ENCODE measurements at regions not wholly inside any gene's neighbourhood (a gene's known extent, or its start where the extent isn't known, plus 50 kb on each side); places are given as distances from the start of the nearest gene placed in this dataset.

DNA sequence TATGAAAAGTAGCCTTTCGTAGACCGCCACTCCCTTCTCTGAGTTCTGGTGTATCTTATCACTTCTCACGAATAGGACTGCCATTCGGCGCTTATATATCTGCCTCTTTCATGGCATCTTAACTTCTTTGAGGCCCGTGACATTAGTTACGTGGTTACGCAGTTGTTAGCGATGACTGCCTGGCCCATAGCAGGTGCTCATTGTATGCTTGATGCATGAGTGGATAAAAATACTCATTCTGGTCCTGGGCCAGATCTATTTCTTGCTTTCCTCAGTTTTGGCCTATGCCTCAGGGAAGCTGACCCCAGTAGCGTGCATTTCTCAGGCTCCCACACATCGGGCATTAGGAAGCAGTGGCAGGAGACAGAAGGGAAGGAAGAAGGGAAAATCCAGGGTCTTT lies 60.7 kb upstream of the PITX2 start:
- no TSS peak for BruUV-seq (replicated peaks)
- no peaks in the 10 kb centered on the region for H4K20me1 ChIP-seq (replicated peaks; ENCODE audit: control insufficient read depth, insufficient read depth, low read length)
- TF ChIP-seq, protein P1, sequence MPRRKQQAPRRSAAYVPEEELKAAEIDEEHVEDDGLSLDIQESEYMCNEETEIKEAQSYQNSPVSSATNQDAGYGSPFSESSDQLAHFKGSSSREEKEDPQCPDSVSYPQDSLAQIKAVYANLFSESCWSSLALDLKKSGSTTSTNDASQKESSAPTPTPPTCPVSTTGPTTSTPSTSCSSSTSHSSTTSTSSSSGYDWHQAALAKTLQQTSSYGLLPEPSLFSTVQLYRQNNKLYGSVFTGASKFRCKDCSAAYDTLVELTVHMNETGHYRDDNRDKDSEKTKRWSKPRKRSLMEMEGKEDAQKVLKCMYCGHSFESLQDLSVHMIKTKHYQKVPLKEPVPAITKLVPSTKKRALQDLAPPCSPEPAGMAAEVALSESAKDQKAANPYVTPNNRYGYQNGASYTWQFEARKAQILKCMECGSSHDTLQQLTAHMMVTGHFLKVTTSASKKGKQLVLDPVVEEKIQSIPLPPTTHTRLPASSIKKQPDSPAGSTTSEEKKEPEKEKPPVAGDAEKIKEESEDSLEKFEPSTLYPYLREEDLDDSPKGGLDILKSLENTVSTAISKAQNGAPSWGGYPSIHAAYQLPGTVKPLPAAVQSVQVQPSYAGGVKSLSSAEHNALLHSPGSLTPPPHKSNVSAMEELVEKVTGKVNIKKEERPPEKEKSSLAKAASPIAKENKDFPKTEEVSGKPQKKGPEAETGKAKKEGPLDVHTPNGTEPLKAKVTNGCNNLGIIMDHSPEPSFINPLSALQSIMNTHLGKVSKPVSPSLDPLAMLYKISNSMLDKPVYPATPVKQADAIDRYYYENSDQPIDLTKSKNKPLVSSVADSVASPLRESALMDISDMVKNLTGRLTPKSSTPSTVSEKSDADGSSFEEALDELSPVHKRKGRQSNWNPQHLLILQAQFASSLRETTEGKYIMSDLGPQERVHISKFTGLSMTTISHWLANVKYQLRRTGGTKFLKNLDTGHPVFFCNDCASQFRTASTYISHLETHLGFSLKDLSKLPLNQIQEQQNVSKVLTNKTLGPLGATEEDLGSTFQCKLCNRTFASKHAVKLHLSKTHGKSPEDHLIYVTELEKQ (CRISPR knock-in tag; IDR thresholded peaks at IDR 0.05) = no peak
- no peak for TF ChIP-seq HDAC8 (tag; IDR thresholded peaks at IDR 0.05)
- no peak for TF ChIP-seq CEBPB (tag; IDR thresholded peaks at IDR 0.05)
- TF ChIP-seq KLF16 (IDR thresholded peaks at IDR 0.05) = no peak
- TF ChIP-seq CXXC5 (CRISPR knock-in tag; IDR thresholded peaks at IDR 0.05) = no peak
- no peak for TF ChIP-seq RFX5 (IDR thresholded peaks at IDR 0.05; ENCODE audit: low read depth, low read length)
- no peak for TF ChIP-seq STAT5B (CRISPR knock-in tag; IDR thresholded peaks at IDR 0.05)
- no peaks in the 10 kb centered on the region for H3K4me1 ChIP-seq (replicated peaks in 1 of 2; ENCODE audit: control insufficient read depth in 2 of 2, insufficient read depth in 2 of 2, low read length in 2 of 2)
- ATAC-seq (no peak), FAIRE-seq (no peak), DNase-seq (ENCODE audit: extremely low read depth in 1 of 4, low spot score in 3 of 4) (no peak)
- H3K9me1 ChIP-seq (ENCODE audit: control insufficient read depth, insufficient read depth, low read length) = no peaks in the 10 kb centered on the region
- no peak overlapping the region for H3K27ac ChIP-seq (ENCODE audit: extremely low read depth, low read depth, low read length)
- H3K4me2 ChIP-seq (ENCODE audit: insufficient read depth, low read length) = no peak overlapping the region
- H2AFZ ChIP-seq (ENCODE audit: low read depth, low read length) = no peak overlapping the region
- H3K9me3 ChIP-seq (replicated peaks; ENCODE audit: control insufficient read depth, insufficient read depth, low read depth, low read length) = no peaks in the 10 kb centered on the region
- ChIA-PET POLR2A (no interaction called here), CTCF (ENCODE audit: low intra/inter-chr PET ratio) (no interaction called here)
- no peaks in the 10 kb centered on the region for H3K79me2 ChIP-seq (ENCODE audit: control insufficient read depth, insufficient read depth, low read length)
- under 1% methylated on average over 11 of the region's 11 CpGs for WGBS (ENCODE audit: insufficient coverage, low coverage, missing lambda C conversion rate)
- no peaks in the 10 kb centered on the region for H3K27me3 ChIP-seq (ENCODE audit: control insufficient read depth in 2 of 2, insufficient read depth in 2 of 2, low read length in 2 of 2)
- H3K9ac ChIP-seq (ENCODE audit: insufficient read depth in 1 of 2, low read depth in 2 of 2, low read length in 2 of 2) = no peak overlapping the region
- no peak overlapping the region for H3K4me3 ChIP-seq
- intact Hi-C loops (cut with micrococcal nuclease) = no loop called here
- in situ Hi-C loops (cut with MboI) = no loop called here
- no peaks in the 10 kb centered on the region for H3K36me3 ChIP-seq (ENCODE audit: control insufficient read depth, insufficient read depth, low read length)
